GM23248 (cell line): ENCODE measurements at regions not wholly inside any gene's neighbourhood (a gene's known extent, or its start where the extent isn't known, plus 50 kb on each side); places are given as distances from the start of the nearest gene placed in this dataset.

Experiments used
- EZH2 ChIP-seq: fragments of 200-600 bp; sonication (generic); IDR thresholded peaks from 2 replicates; pipeline ENCODE4 v1.6.1; 2018; ENCODE audit warnings: antibody characterized with exemption, mild to moderate bottlenecking; ENCODE audit not compliant: insufficient read depth, poor library complexity, severe bottlenecking
- EZH2phosphoT487 ChIP-seq: fragments of 200-600 bp; sonication (generic); IDR thresholded peaks from 2 replicates; pipeline ENCODE4 v1.6.1; 2018; ENCODE audit warnings: antibody characterized with exemption, moderate library complexity, mild to moderate bottlenecking, low read depth; ENCODE audit not compliant: insufficient read depth

DNA sequence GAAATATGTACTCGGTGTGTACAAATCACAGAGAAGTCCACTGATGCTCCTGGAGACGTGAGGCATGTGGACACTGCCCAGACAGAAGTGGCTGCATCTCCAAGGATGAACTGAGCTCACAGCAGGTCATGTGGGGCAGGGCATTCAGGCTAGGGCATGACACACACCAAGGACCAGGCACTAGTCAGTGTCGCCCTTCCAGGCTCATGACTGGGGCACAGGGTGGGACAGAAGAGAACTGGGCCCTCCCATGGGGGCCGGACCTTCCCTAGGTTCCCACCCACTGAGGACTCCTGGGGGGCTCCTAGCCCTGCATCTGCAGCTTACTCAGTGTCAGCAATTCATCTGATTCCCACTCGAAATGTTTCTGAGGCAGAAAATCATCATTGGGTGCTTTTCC, 256.8 kb upstream of the IRX4 start:
- no peak for TF ChIP-seq EZH2
- no peak for TF ChIP-seq EZH2phosphoT487
